CD4-positive, alpha-beta memory T cell (primary cell): ENCODE measurements at regions not wholly inside any gene's neighbourhood (a gene's known extent, or its start where the extent isn't known, plus 50 kb on each side); places are given as distances from the start of the nearest gene placed in this dataset.

Source experiments
- CTCF ChIA-PET: fragments of 350-600 bp; sonication (Branson Sonifier 250); formaldehyde crosslinking; loops from one replicate; lab custom pipeline; 2021; ENCODE audit warnings: inconsistent platforms; ENCODE audit not compliant: partially characterized antibody; lab: Charles Lee
- POLR2A ChIA-PET: fragments of 350-600 bp; sonication (Branson Sonifier 250); formaldehyde crosslinking; loops from one replicate; lab custom pipeline; 2021; ENCODE audit not compliant: partially characterized antibody; lab: Charles Lee
- DNase-seq, 5 donors: peaks; one replicate each; pipeline versions ENCODE4 v3.0.0 to v3.0.0-alpha.2; 2020 to 2022; ENCODE audit warnings: mixed read lengths in 1 of 5
- H3K27ac ChIP-seq: one replicate; pipeline ENCODE4 v1.7.0; 2013; ENCODE audit warnings: low read depth, low read length
- H3K27me3 ChIP-seq: 2 replicates; pipeline ENCODE4 v1.7.0; 2013; ENCODE audit warnings: mild to moderate bottlenecking, low read length, moderate library complexity; ENCODE audit not compliant: insufficient read depth
- H3K36me3 ChIP-seq: 2 replicates; pipeline ENCODE4 v1.7.0; 2013; ENCODE audit warnings: mild to moderate bottlenecking, low read length, moderate library complexity; ENCODE audit not compliant: insufficient read depth
- H3K4me1 ChIP-seq: 2 replicates; pipeline ENCODE4 v1.7.0; 2013; ENCODE audit warnings: mild to moderate bottlenecking, low read length, moderate library complexity; ENCODE audit not compliant: insufficient read depth
- H3K4me3 ChIP-seq, 2 donors: one replicate each; pipeline ENCODE4 v1.7.0; 2013; ENCODE audit warnings: low read length in 2 of 2, mild to moderate bottlenecking in 1 of 2
- H3K9me3 ChIP-seq, 2 donors: one replicate each; pipeline ENCODE4 v1.7.0; 2013; ENCODE audit warnings: low read length in 2 of 2, control low read depth in 1 of 2; ENCODE audit not compliant: control insufficient read depth in 1 of 2
- H3K27ac Mint-ChIP-seq, 7 donors: one replicate each; pipeline ENCODE4 v1.8.0; 2020 to 2021; ENCODE audit warnings: mixed read lengths in 7 of 7, mild to moderate bottlenecking in 6 of 7, inconsistent platforms in 3 of 7, moderate library complexity in 3 of 7
- H3K27me3 Mint-ChIP-seq, 2 donors: one replicate each; pipeline ENCODE4 v1.8.0; 2020 to 2021; ENCODE audit warnings: mixed read lengths in 2 of 2
- H3K36me3 Mint-ChIP-seq, 2 donors: one replicate each; pipeline ENCODE4 v1.8.0; 2020 to 2021; ENCODE audit warnings: mixed read lengths in 2 of 2, inconsistent platforms in 1 of 2, mild to moderate bottlenecking in 1 of 2
- H3K4me1 Mint-ChIP-seq, 4 donors: one replicate each; pipeline ENCODE4 v1.8.0; 2020 to 2021; ENCODE audit warnings: mixed read lengths in 4 of 4, mild to moderate bottlenecking in 1 of 4
- H3K4me3 Mint-ChIP-seq, 8 donors: one replicate each; pipeline ENCODE4 v1.8.0; 2020 to 2021; ENCODE audit warnings: mixed read lengths in 8 of 8, mild to moderate bottlenecking in 7 of 8, moderate library complexity in 6 of 8, inconsistent platforms in 3 of 8
- H3K9me3 Mint-ChIP-seq, 8 donors: one replicate each; pipeline ENCODE4 v1.8.0; 2020 to 2021; ENCODE audit warnings: mixed read lengths in 8 of 8, mild to moderate bottlenecking in 5 of 8, inconsistent platforms in 3 of 8, moderate library complexity in 1 of 8
- intact Hi-C: fragments of 100-400 bp; cut with micrococcal nuclease; formaldehyde crosslinking; loops from one replicate; pipeline ENCODE4 v1.15.1; 2023

DNA sequence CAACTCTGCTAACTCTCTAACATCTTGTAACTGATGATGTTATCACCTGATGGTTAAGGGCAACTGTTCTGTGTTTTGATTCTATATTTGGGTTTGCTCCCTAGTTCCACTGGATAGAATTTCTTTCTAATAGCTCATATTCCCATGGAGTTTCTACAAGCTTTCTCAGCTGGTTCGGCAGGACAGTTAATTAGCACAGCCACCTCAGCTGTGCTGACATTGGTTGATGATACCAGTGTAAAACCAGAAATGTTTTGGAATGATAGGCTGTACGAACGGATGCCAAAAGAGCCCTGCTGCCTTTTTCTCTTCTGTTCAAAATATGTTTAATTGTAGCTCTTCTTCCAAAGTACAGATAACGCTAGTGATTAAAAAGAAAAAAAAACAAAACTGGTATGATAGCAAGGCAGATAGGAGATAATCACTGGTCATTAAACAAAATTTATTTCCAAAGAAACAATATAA lies 440.5 kb upstream of the ZNF608 start:
- Mint-ChIP-seq H3K27ac (no peak overlapping the region), H3K27me3 (no peaks in the 10 kb centered on the region), H3K4me3 (no peak overlapping the region), H3K9me3 (peaks cover under 1 to 11% (median 6%) of the 10 kb centered on the region in 8 donors), H3K36me3 (no peaks in the 10 kb centered on the region), H3K4me1 (no peaks in the 10 kb centered on the region)
- no peak for DNase-seq
- H3K27ac ChIP-seq = no peak overlapping the region
- H3K36me3 ChIP-seq = no peaks in the 10 kb centered on the region
- no peaks in the 10 kb centered on the region for H3K9me3 ChIP-seq
- CTCF ChIA-PET = no interaction called here
- H3K4me1 ChIP-seq = no peaks in the 10 kb centered on the region
- POLR2A ChIA-PET = no interaction called here
- intact Hi-C loops = no loop called here
- no peak overlapping the region for H3K4me3 ChIP-seq
- H3K27me3 ChIP-seq = no peaks in the 10 kb centered on the region

DNA sequence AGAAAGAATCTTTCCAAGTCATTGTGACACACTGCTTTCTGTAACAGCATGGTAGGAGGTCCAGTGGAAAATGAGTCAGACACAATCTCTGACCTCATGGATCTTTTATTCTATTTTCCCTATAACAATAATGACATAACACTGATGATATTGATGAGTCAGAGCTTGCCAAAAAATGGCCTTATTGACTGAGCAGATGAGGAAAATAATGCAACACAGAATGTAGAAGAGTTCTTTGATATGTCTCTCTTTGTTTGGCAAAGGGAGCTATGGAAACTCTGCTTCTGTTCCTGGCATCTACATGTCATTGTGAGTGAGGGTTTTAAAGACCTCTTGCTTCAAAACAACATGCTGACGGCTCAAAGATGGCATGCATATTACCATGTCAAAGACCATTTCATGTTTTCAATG lies 443.1 kb upstream of the ZNF608 start:
- Mint-ChIP-seq H3K9me3 (peaks cover 0 to 11% (median 5%) of the 10 kb centered on the region in 8 donors), H3K36me3 (no peaks in the 10 kb centered on the region), H3K27ac (no peak overlapping the region), H3K27me3 (no peaks in the 10 kb centered on the region), H3K4me3 (no peak overlapping the region), H3K4me1 (no peaks in the 10 kb centered on the region)
- H3K27ac ChIP-seq = no peak overlapping the region
- no peak overlapping the region for H3K4me3 ChIP-seq
- no peaks in the 10 kb centered on the region for H3K27me3 ChIP-seq
- ChIA-PET CTCF (no interaction called here), POLR2A (no interaction called here)
- no peaks in the 10 kb centered on the region for H3K36me3 ChIP-seq
- H3K4me1 ChIP-seq = no peaks in the 10 kb centered on the region
- H3K9me3 ChIP-seq = no peaks in the 10 kb centered on the region
- no peak for DNase-seq
- intact Hi-C loops = no loop called here

DNA sequence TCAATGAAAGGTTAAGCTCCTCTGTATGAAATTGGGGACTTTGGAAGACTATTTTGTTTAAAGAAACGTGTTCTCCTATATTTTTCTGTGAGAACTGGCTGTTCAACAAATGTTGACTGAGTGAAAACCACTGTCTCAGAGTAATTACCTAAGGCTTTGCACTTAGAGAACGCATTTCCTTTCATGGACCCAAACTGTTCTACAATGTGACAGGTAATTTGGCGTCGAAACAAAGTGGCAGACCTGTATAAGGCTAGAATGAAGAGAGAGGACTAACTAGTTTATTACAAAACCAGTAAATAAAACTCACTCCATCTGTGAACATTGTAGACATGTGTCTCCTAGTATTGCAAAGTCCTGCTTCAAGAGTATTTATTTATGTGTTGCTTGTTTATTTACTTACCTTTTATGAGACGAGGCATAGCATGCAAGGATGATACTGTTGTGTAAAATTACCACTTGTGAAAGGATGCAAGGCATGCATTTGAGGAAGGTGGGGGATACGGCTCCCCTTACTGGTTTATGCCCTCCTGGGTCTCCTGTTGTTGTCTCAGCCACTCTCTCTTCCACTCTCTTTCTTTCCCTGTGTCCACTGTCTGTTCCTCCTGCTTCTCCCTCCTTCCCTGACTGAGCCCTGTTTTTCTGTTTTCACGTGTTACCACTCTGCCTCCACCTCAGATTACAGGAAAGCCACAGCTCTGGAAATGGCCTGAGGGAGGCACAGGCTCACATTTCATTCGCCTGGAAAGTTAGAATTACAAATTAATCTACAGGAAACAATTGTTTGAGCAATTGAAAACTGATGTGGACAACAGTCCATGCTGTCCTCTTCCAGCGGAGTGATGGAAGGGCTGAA lies 444.0 kb upstream of the ZNF608 start:
- Histone ChIP-seq H3K4me1 (no peaks in the 10 kb centered on the region), H3K4me3 (no peak overlapping the region), H3K9me3 (no peaks in the 10 kb centered on the region), H3K36me3 (no peaks in the 10 kb centered on the region), H3K27me3 (no peaks in the 10 kb centered on the region), H3K27ac (no peak overlapping the region)
- POLR2A ChIA-PET = no interaction called here
- DNase-seq = no peak
- CTCF ChIA-PET = no interaction called here
- Mint-ChIP-seq H3K4me1 (no peaks in the 10 kb centered on the region), H3K4me3 (no peak overlapping the region), H3K27me3 (no peaks in the 10 kb centered on the region), H3K9me3 (peaks cover 0 to 10% (median 5%) of the 10 kb centered on the region in 8 donors), H3K27ac (no peak overlapping the region), H3K36me3 (no peaks in the 10 kb centered on the region)
- intact Hi-C loops = no loop called here

DNA sequence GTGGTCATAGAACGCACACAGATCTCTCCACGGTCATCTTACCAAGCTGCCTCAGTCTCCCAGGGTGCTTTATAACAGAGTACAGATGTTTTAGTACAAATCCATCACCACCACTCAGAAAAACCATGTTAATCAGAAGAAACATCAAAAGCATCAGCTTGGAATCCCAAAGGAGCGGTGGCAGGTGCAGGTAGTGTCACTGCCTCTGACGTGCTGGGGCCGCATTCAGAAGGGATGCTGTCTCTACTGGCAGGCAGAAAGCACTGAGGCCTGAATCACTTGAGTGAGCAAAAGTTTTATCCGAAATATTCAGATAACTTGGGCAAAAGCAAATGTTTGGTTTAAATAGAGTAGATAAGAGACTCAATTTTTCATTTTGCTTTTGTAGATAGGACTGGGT lies 448.4 kb upstream of the ZNF608 start:
- intact Hi-C loops = no loop called here
- H3K4me1 ChIP-seq = no peaks in the 10 kb centered on the region
- no peaks in the 10 kb centered on the region for H3K36me3 ChIP-seq
- no peaks in the 10 kb centered on the region for H3K36me3 Mint-ChIP-seq
- no peak overlapping the region for H3K27ac Mint-ChIP-seq
- no peak for DNase-seq
- POLR2A ChIA-PET = no interaction called here
- CTCF ChIA-PET = no interaction called here
- H3K4me3 ChIP-seq = no peak overlapping the region
- no peaks in the 10 kb centered on the region for H3K9me3 ChIP-seq
- peaks cover 0 to 4% (median under 1%) of the 10 kb centered on the region in 8 donors for H3K9me3 Mint-ChIP-seq
- no peaks in the 10 kb centered on the region for H3K27me3 ChIP-seq
- H3K27ac ChIP-seq = no peak overlapping the region
- H3K4me3 Mint-ChIP-seq = no peak overlapping the region
- no peaks in the 10 kb centered on the region for H3K4me1 Mint-ChIP-seq
- no peaks in the 10 kb centered on the region for H3K27me3 Mint-ChIP-seq

DNA sequence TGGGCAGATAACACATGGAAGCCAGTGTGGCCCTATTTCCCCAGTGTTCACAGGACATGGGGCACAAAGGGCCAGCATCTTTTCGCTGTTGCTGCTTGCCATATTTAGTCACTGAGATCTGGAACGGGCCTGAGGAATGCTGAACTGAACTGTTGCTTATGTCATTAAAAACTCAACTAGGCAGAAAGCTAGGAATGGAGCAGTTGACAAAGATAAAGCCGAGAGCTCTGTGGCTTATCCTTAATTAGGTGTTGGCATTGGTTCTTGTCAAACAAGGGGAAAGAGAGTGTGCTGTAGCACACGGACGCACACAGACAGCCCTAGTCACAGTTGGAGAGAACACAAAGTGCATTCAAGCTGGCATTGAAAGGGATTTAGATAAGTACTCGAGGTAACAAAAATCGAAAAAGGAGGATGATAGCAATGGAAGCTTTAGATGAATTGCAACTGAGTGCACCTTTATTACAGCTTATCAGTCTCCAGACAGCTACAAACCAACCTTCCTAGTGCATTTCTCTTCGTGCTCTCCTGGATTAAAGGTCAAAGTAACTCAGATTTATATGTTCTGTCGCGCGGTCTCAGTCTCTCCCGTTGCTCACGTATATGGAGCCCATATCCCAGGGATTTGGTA lies 450.2 kb upstream of the ZNF608 start:
- intact Hi-C loops = no loop called here
- peaks cover 0 to 5% (median 0%) of the 10 kb centered on the region in 8 donors for H3K9me3 Mint-ChIP-seq
- H3K27me3 ChIP-seq = no peaks in the 10 kb centered on the region
- no peak overlapping the region for H3K27ac ChIP-seq
- H3K4me1 ChIP-seq = no peaks in the 10 kb centered on the region
- no peaks in the 10 kb centered on the region for H3K36me3 Mint-ChIP-seq
- no peaks in the 10 kb centered on the region for H3K4me1 Mint-ChIP-seq
- no peaks in the 10 kb centered on the region for H3K27me3 Mint-ChIP-seq
- H3K36me3 ChIP-seq = no peaks in the 10 kb centered on the region
- no peak overlapping the region for H3K4me3 Mint-ChIP-seq
- no peak for DNase-seq
- CTCF ChIA-PET = no interaction called here
- no peak overlapping the region for H3K4me3 ChIP-seq
- H3K27ac Mint-ChIP-seq = no peak overlapping the region
- POLR2A ChIA-PET = no interaction called here
- H3K9me3 ChIP-seq = no peaks in the 10 kb centered on the region

DNA sequence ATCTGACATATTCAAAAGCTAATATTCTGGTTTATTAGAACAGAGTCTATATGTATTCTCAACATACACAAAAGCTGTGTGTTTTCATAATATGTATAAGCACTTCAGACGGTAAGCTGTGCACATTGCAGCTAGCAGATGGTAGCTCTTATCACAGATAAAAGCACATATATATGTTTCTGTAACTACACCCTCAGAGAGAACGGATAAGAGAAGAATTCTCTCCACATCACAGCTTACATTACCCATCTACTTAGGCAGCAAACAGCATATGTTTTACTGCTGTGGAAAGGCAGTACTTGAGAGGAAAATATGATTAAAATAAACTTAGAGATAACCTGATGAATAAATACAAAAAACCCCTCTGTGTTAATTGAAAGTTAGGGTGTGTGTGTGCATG lies 450.9 kb upstream of the ZNF608 start:
- DNase-seq = no peak
- POLR2A ChIA-PET = no interaction called here
- Histone ChIP-seq H3K27me3 (no peaks in the 10 kb centered on the region), H3K9me3 (no peaks in the 10 kb centered on the region), H3K27ac (no peak overlapping the region), H3K4me1 (no peaks in the 10 kb centered on the region), H3K4me3 (no peak overlapping the region), H3K36me3 (no peaks in the 10 kb centered on the region)
- no peaks in the 10 kb centered on the region for H3K27me3 Mint-ChIP-seq
- no peak overlapping the region for H3K4me3 Mint-ChIP-seq
- peaks cover 0 to 5% (median 0%) of the 10 kb centered on the region in 8 donors for H3K9me3 Mint-ChIP-seq
- CTCF ChIA-PET = no interaction called here
- intact Hi-C loops = no loop called here
- no peaks in the 10 kb centered on the region for H3K36me3 Mint-ChIP-seq
- no peaks in the 10 kb centered on the region for H3K4me1 Mint-ChIP-seq
- H3K27ac Mint-ChIP-seq = no peak overlapping the region

DNA sequence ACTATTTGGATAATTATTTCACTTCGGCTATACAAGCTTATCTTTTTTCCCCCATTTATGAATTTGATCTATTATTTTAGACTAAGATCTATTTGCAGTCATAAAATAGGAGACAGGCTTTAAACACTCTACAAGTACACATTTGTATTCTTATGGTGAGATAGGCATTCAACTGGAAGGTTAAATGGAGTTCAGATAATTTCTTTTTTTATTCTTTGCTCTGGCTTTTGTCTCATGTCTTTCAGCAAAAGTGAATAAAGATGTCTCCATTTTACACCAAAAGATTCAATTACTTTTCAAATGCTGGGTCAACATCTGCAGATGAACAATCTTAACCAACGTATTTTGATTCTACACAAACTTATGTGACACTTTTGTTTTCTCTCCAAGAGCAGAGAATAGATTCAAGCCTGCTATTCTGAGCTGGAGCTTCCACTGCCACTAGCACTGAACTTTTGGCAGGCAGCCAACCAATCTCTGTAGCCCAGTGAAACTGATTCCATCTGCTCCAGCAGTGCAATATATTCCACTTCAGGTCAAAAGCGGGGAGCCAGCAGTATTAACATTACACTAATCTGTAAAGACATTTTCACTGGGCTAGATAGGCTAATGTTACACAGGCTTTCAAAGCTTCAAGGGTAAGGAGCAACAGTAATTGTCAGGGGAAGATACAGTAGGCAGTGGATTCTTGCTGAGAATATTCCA lies 452.0 kb upstream of the ZNF608 start:
- DNase-seq = no peak
- POLR2A ChIA-PET = no interaction called here
- intact Hi-C loops = no loop called here
- Mint-ChIP-seq H3K27me3 (no peaks in the 10 kb centered on the region), H3K27ac (no peak overlapping the region), H3K4me3 (no peak overlapping the region), H3K36me3 (no peaks in the 10 kb centered on the region), H3K9me3 (peaks cover 0 to 5% (median 0%) of the 10 kb centered on the region in 8 donors), H3K4me1 (no peaks in the 10 kb centered on the region)
- CTCF ChIA-PET = no interaction called here
- Histone ChIP-seq H3K36me3 (no peaks in the 10 kb centered on the region), H3K27me3 (no peaks in the 10 kb centered on the region), H3K27ac (no peak overlapping the region), H3K4me1 (no peaks in the 10 kb centered on the region), H3K9me3 (no peaks in the 10 kb centered on the region), H3K4me3 (no peak overlapping the region)
